ENCODE measurements at regions not wholly inside any gene's neighbourhood (a gene's known extent, or its start where the extent isn't known, plus 50 kb on each side); places are given as distances from the start of the nearest gene placed in this dataset.

- DNase-seq (ENCODE audit: low read depth in 2 of 2), result no peak
These were observed 343.0 kb downstream of the USP25 start for GRCh38 chr21:16072737-16073136.

GRCh38 chr21:16073586-16073985 lies 343.8 kb downstream of the USP25 start:
- DNase-seq (ENCODE audit: low read depth in 2 of 2), result no peak

DNA sequence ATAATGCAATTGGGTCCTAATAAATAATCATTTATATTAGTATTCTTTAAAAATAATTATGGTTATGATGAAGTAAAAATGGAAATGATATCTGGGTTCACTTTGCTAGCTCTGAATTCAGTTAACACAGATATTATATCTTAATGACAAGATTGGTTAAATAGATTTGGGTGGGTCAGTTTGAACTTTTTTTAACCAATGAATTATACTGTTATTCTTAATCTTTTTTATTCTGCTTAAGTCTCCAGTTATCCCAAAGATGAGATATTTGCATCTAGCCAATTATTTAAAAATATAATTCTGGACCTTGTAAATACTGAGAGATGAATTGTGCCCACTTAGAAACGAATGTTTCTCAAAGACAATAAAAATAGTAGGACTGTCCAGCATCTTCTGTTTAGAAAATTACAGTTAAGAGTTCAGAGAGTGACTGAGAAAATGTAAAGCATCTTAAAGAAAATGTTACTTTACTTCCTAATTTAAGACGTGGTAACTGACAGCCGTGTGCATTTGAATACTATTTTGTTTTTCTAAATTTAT lies 345.2 kb downstream of the USP25 start:
- no peak for DNase-seq (ENCODE audit: low read depth in 2 of 2)

GRCh38 chr21:16075649-16076282 lies 346.0 kb downstream of the USP25 start:
- no peak for DNase-seq (ENCODE audit: low read depth in 2 of 2)

GRCh38 chr21:16076465-16076864 lies 346.7 kb downstream of the USP25 start:
- no peak for DNase-seq (ENCODE audit: low read depth in 2 of 2)

GRCh38 chr21:16078382-16078781 lies 348.6 kb downstream of the USP25 start:
- DNase-seq (ENCODE audit: low read depth in 2 of 2), result no peak

DNA sequence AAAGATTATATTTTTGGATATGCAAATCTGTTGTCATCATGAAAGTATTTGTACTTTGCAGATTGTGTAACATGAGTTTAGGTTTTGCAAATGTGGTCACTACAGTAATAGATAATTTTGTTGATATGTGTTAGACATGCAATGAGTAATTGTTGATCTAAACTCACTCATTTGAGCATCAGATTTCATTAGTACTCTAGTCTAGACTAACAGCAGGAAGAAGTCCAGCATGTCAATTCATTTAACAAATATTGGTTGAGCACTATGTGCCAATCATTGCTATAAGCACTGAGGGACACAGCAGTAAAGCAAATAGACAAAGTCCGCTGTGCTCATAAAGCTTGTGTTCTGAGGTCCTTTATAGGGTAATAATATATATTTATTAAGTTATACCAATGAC lies 350.0 kb downstream of the USP25 start:
- DNase-seq (ENCODE audit: low read depth in 2 of 2), result no peak

DNA sequence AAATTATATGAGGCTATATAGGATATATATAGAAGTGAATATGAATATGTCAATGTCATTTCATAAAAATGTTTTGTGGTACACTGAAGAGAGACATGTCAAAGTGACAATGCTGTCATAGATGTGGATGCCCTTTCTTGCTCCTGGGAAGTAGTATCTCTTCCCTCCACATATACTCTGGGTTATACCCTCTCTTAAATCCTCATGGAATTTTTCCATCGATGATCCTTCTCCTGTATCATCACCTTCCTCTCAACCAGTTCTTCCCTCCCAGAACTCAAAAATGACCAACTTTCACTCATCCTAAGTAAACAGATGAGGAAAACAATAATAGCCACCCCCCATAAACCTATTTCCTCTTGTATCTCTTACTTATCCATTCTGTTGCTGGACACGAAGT lies 351.5 kb downstream of the USP25 start:
- DNase-seq (ENCODE audit: low read depth in 2 of 2), result no peak

GRCh38 chr21:16082038-16082816 lies 352.4 kb downstream of the USP25 start:
- no peak for DNase-seq (ENCODE audit: low read depth in 2 of 2)

- DNase-seq (ENCODE audit: low read depth in 2 of 2), result no peak
These were observed 355.1 kb downstream of the USP25 start for GRCh38 chr21:16084776-16085364.

DNA sequence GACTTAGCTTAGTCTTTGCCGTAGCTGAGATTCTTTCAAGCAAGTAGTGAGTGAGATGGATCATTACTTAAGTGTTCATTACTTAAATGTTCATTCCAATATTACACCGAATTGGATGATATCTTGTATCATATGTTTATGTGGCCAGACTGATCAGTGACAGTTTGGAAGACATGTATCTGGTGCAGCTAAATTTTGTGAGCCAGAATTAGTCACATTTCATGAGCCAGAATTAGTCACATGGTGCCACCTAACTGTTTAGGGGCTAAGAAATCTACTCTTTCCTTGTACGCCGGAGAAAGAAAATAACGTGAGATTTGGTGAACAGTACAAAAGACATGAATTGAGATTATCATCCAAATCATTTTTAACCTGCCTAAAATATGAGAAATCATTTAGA lies 355.6 kb downstream of the USP25 start:
- DNase-seq (ENCODE audit: low read depth in 2 of 2), result no peak

GRCh38 chr21:16086121-16086520 lies 356.3 kb downstream of the USP25 start:
- no peak for DNase-seq (ENCODE audit: low read depth in 2 of 2)

DNA sequence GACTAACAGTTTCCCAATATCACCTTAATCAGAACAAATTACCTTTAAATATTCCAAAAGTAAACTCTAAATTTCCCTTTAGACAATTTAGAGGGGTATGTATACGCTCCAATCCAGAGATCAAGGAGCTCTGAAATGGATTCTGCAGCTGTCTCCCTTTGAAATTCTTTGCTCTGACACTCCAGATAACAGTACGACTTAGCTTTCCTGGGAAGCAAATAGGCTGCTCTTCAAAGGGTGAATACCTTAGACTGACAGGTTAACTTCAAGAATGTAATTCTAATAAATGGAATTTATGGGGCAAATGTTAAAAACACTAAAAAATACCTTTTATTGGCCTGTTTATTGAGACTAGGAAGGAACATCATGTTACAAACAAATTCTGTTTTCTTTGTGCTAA lies 357.2 kb downstream of the USP25 start:
- DNase-seq (ENCODE audit: low read depth in 2 of 2), result no peak

DNA sequence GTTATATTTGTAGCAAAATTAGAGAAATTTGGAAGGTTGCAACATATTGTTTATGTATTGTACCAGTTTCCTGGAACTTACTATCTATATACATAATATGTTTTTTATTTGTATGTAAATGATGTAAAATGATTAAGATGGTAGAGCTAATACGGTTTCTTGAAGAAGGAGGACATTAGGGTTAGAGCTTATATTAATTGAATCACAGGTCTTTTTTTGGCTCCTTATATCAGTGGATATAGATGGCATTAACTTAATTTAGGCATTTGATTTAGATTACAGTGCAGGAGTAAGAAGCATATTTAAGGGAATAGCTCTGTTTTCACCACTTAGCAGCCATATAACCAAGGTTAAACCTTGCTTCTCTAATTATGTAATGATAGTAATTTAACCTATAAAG lies 357.7 kb downstream of the USP25 start:
- DNase-seq (ENCODE audit: low read depth in 2 of 2), result no peak

DNA sequence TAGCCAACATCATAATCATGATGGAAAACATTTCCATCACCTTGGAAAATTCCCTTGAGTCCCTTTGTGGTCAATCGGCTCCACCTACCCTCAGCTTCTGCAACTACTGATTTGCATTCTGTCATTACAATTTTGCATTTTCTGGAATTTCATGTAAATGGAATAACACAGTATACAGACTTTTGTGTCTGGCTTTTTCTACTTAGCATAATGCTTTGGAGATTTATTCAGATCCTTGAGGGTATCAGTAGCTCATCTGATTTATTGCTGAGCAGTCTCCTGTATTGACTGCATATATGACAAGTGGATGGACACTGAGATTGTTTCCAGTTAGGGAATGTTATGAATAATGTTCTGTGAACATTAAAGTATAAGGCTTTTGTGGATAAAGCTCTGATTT lies 358.3 kb downstream of the USP25 start:
- DNase-seq (ENCODE audit: low read depth in 2 of 2), result no peak

- no peak for DNase-seq (ENCODE audit: low read depth in 2 of 2)
These were observed 365.2 kb downstream of the USP25 start for GRCh38 chr21:16095005-16095404.

- DNase-seq (ENCODE audit: low read depth in 2 of 2), result no peak
These were observed 367.2 kb downstream of the USP25 start for GRCh38 chr21:16096988-16097387.

- no peak for DNase-seq (ENCODE audit: low read depth in 2 of 2)
These were observed 372.3 kb downstream of the USP25 start for GRCh38 chr21:16102113-16102512.

DNA sequence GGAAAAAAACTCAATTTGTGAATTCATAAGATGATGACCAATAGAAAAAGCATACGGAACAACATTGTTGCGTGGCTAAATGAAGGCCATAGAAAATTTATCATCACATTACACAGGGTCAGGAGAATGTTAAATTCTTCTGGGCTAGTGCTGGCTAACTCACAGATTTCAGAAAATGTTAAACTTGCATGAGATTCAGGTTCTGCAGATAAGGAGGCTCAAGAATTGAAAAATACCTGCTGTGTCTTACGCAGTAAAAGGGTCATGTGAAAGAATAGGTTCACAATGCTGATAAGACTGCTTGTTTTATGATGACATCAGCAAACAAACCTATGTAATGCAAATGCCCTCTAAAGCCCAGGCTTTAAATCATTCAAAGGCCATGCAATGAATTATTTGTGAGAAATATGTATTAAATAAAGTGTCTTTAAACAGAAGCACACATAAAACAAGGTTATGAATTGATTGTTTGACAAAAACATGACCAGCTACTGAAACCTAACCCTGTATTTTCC lies 378.8 kb downstream of the USP25 start:
- DNase-seq (ENCODE audit: low read depth in 2 of 2), result no peak

- DNase-seq (ENCODE audit: low read depth in 2 of 2), result no peak
These were observed 383.4 kb downstream of the USP25 start for GRCh38 chr21:16113052-16113715.

DNA sequence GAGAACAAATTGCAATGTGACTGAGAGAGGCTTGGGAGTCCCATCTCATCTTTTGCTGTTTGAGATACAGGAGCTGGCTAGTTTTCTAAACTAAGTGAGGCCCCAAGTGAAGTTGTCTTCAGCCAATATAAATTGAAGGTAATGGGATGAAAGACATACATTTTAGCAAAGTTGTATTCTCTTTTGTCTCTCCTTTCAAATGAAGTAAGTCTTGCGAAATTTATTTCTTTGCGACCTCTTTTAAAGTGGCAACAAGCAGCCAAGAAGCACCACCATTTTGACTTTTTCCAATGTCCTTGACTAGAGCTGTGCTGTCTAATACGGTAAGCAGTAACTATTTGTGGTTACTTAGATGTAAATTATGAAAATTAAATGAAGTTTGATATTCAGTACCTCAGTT lies 385.7 kb downstream of the USP25 start:
- DNase-seq (ENCODE audit: low read depth in 2 of 2), result no peak

DNA sequence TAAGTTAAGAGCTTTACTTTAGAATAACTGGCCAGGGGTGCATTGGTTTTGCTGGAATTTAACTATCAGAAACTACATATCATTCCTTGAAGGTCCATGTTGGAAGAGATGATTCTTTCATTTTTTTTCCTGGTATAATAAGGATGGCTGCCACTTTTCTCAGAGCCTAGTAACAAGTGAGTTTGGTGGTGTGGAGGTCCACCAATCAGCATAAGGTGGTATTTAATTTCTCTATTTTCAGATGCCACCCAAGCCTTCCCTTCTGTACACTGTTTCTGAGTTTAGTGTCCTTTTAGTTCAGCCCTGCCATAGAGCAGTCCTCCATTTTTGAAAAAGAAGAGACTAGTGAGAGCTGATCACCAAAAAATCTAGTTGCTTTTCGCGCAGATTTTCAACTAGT lies 386.3 kb downstream of the USP25 start:
- DNase-seq (ENCODE audit: low read depth in 2 of 2), result no peak
